Lower leg skin (tissue), 3 donors: ENCODE measurements at regions not wholly inside any gene's neighbourhood (a gene's known extent, or its start where the extent isn't known, plus 50 kb on each side); places are given as distances from the start of the nearest gene placed in this dataset.

ENCODE experiments used
- POLR2A ChIP-seq, 2 donors: fragments of 450-650 bp; IDR thresholded peaks; one replicate each; pipeline ENCODE4 v1.6.1; 2016 to 2017; ENCODE audit warnings: antibody characterized with exemption in 2 of 2, mild to moderate bottlenecking in 1 of 2, moderate library complexity in 1 of 2
- TF ChIP-seq, protein P1 (sequence below), 3 donors: fragments of 450-650 bp; IDR thresholded peaks; one replicate each; pipeline ENCODE4 v1.5.1; 2016; ENCODE audit warnings: antibody characterized with exemption in 3 of 3, mild to moderate bottlenecking in 3 of 3, moderate library complexity in 2 of 3

DNA sequence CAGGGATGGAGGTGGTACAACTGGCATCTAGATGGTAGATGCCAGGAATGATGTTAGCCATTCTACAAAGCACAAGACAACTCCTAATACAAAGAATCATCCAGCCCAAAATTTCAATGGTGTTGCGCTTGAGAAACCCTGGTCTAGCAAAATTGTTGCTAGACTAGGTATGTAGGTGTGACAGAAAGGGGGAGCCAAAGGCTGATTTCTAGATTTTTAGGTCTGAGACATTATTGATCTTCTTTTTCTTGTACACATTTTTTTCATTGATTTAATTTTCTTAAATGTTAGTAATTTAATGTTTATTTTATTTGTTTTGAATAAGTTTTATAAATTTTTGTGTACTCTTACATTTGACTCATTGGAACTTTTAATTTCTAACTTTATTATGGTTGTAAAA is 216.4 kb downstream of the FSIP2 start:
- TF ChIP-seq, protein P1, sequence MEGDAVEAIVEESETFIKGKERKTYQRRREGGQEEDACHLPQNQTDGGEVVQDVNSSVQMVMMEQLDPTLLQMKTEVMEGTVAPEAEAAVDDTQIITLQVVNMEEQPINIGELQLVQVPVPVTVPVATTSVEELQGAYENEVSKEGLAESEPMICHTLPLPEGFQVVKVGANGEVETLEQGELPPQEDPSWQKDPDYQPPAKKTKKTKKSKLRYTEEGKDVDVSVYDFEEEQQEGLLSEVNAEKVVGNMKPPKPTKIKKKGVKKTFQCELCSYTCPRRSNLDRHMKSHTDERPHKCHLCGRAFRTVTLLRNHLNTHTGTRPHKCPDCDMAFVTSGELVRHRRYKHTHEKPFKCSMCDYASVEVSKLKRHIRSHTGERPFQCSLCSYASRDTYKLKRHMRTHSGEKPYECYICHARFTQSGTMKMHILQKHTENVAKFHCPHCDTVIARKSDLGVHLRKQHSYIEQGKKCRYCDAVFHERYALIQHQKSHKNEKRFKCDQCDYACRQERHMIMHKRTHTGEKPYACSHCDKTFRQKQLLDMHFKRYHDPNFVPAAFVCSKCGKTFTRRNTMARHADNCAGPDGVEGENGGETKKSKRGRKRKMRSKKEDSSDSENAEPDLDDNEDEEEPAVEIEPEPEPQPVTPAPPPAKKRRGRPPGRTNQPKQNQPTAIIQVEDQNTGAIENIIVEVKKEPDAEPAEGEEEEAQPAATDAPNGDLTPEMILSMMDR (IDR thresholded peaks at IDR 0.05): no peak
- TF ChIP-seq POLR2A (IDR thresholded peaks at IDR 0.05): no peak
